ENCODE measurements at regions not wholly inside any gene's neighbourhood (a gene's known extent, or its start where the extent isn't known, plus 50 kb on each side); places are given as distances from the start of the nearest gene placed in this dataset.

- Histone ChIP-seq H3K4me3 (ENCODE audit: low read depth, low read length) (no peak overlapping the region), H3K36me3 (replicated peaks) (no peaks in the 10 kb centered on the region), H3K27ac (no peak overlapping the region), H3K27me3 (replicated peaks) (no peaks in the 10 kb centered on the region)
- in situ Hi-C loops (cut with HindIII; ENCODE audit: low pct_ligation_motif_present, low sequenced_read_pairs): no loop called here
- TF ChIP-seq CTCF (IDR thresholded peaks at IDR 0.05; ENCODE audit: low read depth, low read length, missing control alignments): no peak
- DNase-seq: no peak
Observed at GRCh38 chr18:47342566-47342965, 91.1 kb upstream of the SKOR2 start.

- Histone ChIP-seq H3K36me3 (replicated peaks) (no peaks in the 10 kb centered on the region), H3K4me3 (ENCODE audit: low read depth, low read length) (no peak overlapping the region), H3K27ac (no peak overlapping the region), H3K27me3 (replicated peaks) (no peaks in the 10 kb centered on the region)
- no peak for TF ChIP-seq CTCF (IDR thresholded peaks at IDR 0.05; ENCODE audit: low read depth, low read length, missing control alignments)
- DNase-seq: no peak
- in situ Hi-C loops (cut with HindIII; ENCODE audit: low pct_ligation_motif_present, low sequenced_read_pairs): no loop called here
Observed at GRCh38 chr18:47341678-47342077, 90.2 kb upstream of the SKOR2 start.

GRCh38 chr18:47334966-47335365, 83.5 kb upstream of the SKOR2 start:
- in situ Hi-C loops (cut with HindIII; ENCODE audit: low pct_ligation_motif_present, low sequenced_read_pairs): no loop called here

GRCh38 chr18:47333926-47334635, 82.6 kb upstream of the SKOR2 start:
- in situ Hi-C loops (cut with HindIII; ENCODE audit: low pct_ligation_motif_present, low sequenced_read_pairs): no loop called here
- no peak for DNase-seq
- H3K36me3 ChIP-seq (replicated peaks): no peaks in the 10 kb centered on the region
- no peak overlapping the region for H3K4me3 ChIP-seq (ENCODE audit: low read depth, low read length)
- H3K27ac ChIP-seq: no peak overlapping the region
- no peaks in the 10 kb centered on the region for H3K27me3 ChIP-seq (replicated peaks)
- TF ChIP-seq CTCF (IDR thresholded peaks at IDR 0.05; ENCODE audit: low read depth, low read length, missing control alignments): no peak

More at GRCh38 chr18:47334966-47335365, 83.5 kb upstream of the SKOR2 start:
- H3K4me3 ChIP-seq (ENCODE audit: low read depth, low read length): no peak overlapping the region
- no peaks in the 10 kb centered on the region for H3K36me3 ChIP-seq (replicated peaks)
- H3K27me3 ChIP-seq (replicated peaks): no peaks in the 10 kb centered on the region
- DNase-seq: no peak
- no peak for TF ChIP-seq CTCF (IDR thresholded peaks at IDR 0.05; ENCODE audit: low read depth, low read length, missing control alignments)
- no peak overlapping the region for H3K27ac ChIP-seq

- Histone ChIP-seq H3K27ac (no peak overlapping the region), H3K27me3 (replicated peaks) (no peaks in the 10 kb centered on the region), H3K36me3 (replicated peaks) (no peaks in the 10 kb centered on the region), H3K4me3 (ENCODE audit: low read depth, low read length) (no peak overlapping the region)
- in situ Hi-C loops (cut with HindIII; ENCODE audit: low pct_ligation_motif_present, low sequenced_read_pairs): no loop called here
- DNase-seq: no peak
- no peak for TF ChIP-seq CTCF (IDR thresholded peaks at IDR 0.05; ENCODE audit: low read depth, low read length, missing control alignments)
Observed at GRCh38 chr18:47331641-47332040, 80.2 kb upstream of the SKOR2 start.

GRCh38 chr18:47331026-47331425, 79.6 kb upstream of the SKOR2 start:
- TF ChIP-seq CTCF (IDR thresholded peaks at IDR 0.05; ENCODE audit: low read depth, low read length, missing control alignments): no peak

More at GRCh38 chr18:47331026-47331425, 79.6 kb upstream of the SKOR2 start:
- in situ Hi-C loops (cut with HindIII; ENCODE audit: low pct_ligation_motif_present, low sequenced_read_pairs): no loop called here
- no peak for DNase-seq
- Histone ChIP-seq H3K27me3 (replicated peaks) (no peaks in the 10 kb centered on the region), H3K4me3 (ENCODE audit: low read depth, low read length) (no peak overlapping the region), H3K36me3 (replicated peaks) (no peaks in the 10 kb centered on the region), H3K27ac (no peak overlapping the region)
